Mesenteric fat pad (tissue), 1 donor: ENCODE measurements at regions not wholly inside any gene's neighbourhood (a gene's known extent, or its start where the extent isn't known, plus 50 kb on each side); places are given as distances from the start of the nearest gene placed in this dataset.
"Not testable (repeated sequence)": the region's sequence is repeated elsewhere in the genome, so short reads cannot be mapped to it uniquely, and the experiment has no call there.

ENCODE experiments used
- DNase-seq: peaks from one replicate; pipeline ENCODE4 v3.0.0-alpha.2; 2020; ENCODE audit warnings: low spot score
- donor health status: DM: yes; HTN: yes; CAD: no.

DNA sequence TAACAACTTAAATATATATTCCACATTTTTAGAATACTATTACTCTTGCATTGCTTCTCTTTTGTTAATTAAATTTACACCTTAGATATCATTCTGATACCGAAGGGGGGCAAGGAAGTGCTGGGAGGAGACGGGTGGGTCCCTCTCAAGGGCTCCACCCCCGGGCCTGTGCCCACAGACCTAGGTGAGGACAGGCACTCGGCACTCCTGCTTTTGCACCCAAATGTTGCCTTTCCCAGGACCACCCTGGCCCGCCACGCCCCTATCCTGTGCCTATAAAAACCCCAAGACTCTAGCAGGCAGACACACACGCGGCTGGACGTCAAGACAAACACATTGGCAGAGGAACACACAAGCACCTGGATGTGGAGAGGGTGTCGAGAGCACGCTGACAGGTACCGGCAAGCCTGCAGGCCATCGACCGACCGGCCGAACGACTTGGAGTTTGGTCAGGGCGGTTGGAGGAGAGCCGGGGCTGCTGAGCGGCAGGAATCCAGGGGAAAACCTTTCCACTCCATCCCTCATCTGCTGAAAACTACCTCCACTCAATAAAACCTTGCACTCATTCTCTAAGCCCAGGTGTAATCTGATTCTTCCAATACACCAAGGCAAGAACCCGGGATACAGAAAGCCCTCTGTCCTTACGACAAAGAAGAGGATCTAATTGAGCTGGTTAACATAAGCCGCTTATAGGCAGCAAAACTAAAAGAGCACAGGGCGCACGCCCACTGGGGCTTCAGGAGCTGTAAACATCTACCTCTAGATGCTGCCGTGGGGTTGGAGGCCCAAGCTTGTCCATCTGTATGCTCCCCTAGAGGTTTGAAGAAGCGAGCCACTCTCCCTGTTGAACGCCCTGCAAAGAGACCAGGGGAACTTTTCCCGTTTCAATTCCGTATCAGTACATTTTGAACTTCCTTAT, 197.4 kb upstream of the PRSS16 start:
- DNase-seq: no peak

DNA sequence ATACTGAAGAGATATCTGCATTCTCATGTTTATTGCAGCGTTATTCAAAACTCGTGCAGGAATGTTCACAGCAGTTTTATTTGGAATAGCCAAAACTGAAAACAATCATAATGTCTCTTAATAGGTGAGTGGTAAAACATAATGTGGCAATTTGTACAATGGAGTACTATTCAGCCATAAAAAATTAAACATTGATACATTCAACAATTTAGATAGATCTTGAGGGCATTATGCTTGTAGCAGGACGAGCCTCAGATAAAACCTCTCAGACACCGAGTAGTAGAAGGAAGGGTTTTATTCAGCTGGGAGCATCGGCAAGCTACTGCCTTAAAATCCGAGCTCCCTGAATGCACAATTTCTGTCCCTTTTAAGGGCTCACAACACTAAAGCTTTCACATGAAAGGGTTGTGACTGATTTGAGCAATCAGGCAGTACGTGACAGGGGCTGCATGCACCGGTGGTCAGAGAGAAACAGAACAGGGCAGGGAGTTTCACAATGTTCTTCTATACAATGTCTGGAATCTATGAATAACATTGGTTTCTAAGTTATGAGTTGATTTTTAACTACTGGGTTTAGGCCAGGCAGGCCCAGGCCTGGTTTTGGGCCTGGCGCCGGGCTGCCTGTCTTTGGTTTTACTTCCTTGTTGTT, 195.3 kb upstream of the PRSS16 start:
- not testable (repeated sequence) for DNase-seq

DNA sequence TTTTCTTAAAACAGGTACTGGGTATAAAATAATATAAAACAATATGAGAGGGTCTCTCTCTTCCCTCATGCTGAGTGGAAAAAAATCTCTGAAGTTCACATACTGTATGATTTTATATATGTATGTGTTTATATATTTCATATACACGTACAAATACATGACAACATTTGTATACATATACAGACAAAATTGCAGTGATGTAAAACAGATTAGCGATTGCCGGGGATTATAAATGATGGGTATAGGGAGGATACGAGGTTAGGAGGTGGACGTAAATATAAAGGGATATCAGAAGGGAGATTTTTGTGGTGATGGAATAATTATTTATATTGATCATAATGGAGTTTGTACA, 194.8 kb upstream of the PRSS16 start:
- no peak for DNase-seq

DNA sequence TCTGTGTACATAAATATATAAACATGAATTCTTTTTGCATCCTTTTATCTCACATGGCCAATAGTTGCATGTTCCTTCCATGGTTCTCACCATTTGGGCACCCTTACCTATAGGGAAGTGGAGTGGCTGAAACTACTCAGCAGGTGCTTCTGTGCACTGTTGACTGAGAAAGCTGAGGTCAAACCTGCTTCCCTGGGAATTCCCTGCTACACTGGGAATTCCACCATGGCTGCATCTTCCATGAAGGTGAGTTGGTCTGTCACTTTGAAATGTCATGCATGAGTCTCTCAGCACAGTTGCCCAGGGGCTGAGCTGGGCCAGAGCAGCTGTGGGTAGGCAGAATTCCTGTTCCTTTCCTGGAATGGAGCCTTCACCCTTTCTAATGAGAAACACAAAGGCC, 193.8 kb upstream of the PRSS16 start:
- no peak for DNase-seq

DNA sequence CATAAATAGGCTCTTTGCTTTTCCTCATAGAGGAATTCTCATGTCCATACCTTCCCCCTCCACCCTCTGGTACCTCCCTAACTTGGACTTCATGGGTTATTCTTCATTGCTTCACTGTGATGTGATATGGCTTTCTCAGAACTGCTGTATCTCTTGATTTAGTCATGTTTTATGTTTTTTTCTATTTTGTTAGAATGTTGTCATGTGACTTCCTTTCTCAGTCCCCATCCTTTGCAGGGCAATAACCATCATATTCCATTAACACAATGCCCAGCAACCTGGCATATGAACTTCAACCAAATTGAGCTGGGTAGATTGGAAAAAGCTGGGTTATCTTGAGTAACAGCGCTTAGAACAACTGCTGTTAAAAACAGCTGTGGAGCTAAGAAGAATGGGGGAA, 190.9 kb upstream of the PRSS16 start:
- DNase-seq: no peak

DNA sequence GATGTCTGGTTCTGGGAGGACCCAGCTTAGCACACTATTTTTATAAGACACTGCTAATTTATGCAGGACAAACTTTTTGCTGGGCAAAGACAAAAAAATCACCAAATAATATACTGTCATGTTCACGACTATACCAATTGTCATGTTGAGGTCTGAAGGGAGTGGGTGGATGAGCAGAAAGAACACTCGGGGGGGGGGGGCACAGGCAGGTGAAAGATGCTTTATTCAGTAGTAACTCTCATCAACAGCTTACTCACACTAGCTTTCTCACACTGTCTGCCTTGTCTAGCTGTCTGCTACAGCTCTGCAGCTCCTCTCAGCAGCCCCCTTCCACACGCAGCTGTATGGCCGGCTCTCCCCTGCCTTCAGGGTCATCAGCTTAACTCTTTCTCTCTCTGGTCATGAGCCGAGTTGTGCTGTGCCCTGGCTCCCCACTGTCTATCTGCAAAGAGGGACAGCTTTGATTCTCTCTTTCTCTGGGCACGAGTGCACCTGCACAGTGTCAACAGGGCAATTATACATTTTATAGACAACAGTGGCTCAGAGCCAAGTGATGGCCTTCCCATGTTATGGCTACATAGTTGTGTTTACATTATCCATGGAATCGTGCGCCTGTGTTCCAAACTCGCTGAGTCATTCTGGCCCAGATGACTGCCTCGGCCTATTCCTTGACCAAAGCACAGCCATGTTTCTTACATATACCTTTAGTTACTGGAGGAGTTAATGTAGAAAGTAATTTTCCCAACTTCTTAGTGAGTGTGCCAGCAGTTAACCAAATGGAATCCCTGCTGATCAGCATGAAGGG, 187.7 kb upstream of the PRSS16 start:
- DNase-seq: no peak

DNA sequence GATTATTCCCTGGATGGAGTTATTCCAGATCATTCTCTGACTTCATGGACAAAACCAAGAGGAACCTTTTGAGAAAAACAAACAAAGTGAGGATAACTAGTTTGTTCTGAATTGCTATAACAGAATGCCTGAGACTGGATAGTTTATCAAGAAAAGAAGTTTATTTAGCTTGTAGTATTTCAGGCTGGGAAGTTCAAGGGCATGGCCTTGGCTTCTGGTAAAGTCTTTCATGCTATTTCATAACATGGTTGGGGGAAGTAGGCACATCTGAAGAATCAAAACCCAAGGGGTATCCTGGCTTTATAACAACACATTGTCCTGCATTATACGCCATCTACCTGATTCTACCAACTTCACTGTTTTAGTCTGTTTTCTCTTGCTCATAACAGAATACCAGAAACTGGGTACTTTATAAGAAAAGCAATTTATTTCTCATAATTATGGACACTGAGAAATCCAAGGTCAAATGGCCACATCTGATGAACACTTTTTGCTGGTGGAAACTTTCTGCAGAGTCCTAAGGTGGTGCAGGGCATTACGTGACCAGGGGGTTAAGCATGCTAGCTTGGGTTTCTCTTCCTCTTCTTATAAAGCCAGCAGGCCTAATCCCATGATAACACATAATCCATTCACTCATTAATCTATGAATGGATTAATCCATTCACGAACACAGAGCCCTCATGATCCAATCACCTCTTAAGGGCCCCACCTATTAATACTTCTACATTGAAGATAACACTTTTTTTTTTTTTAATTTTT, 186.1 kb upstream of the PRSS16 start:
- no peak for DNase-seq

DNA sequence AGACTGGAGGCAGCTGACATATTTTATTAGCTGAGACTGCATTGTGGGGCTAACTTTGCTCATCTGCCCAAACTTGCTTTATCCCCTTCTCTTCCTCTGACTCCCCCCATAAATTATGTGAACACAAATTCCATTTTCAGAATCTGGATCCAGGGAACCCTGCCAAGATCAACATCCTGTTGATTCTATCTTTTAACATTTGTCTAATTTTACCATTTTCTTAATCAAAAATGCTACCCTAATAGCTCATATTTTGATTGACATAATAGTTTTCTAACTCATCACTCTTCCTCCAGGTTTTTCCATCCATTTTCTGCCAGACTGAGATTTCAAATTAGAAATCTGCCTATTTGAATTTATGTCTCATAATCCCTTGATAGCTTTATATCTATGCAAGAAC, 184.7 kb upstream of the PRSS16 start:
- DNase-seq: no peak

DNA sequence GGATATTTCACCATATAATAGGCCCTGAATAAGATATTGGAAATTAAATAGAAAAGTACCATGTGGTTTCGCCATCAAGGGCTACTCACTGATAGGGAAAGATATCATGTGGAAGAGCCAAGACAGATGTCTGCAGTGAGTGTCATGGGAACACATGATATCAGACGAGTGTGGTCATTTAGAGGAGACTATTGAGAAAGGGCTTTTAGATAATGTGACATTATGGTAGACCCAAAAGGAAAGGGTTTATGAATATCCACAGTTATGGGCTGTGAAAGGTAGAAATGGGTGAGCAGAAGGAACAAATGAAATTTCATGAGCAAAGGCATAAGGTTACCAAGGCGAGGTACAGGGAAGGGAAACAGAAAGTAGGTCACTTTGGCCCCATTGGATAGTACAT, 182.3 kb upstream of the PRSS16 start:
- no peak for DNase-seq

DNA sequence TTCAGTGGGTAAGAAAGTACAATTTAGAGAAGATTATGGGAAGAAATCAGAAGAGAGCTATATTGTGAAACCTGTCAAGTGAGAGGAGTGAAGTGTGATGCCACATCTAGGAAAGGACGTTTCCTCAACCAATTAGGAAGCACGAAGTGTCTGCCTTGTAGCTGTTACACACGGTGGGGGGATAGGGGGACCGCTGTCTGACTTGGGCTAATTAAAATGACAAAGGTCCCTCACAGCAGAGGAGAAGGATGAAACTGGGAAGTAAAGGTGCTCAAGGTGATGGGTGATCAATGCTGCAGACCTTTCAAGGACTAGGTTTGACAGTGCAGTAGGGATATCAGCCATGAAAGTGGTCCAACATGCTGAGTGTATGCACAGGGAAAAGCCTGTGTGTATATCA, 181.1 kb upstream of the PRSS16 start:
- DNase-seq: no peak

DNA sequence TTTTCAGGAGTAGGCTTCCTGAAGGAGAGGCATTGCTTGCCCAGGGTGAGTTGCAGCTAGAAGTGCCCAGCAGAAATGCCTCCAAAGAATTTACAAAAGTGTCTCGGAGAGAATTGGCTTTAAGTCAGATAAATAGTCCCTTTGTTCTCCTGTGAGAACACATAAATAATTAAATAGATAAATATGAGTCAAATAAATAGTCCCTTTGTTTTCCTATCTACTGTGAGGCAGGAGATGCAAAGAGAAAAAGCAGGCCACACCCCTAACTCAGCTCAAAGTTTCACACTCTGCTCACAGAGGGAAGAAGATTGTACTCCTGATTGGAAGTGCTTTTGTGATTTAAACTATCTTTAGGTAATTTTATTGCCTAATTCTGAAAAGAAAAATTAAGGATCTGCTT, 180.7 kb upstream of the PRSS16 start:
- no peak for DNase-seq

DNA sequence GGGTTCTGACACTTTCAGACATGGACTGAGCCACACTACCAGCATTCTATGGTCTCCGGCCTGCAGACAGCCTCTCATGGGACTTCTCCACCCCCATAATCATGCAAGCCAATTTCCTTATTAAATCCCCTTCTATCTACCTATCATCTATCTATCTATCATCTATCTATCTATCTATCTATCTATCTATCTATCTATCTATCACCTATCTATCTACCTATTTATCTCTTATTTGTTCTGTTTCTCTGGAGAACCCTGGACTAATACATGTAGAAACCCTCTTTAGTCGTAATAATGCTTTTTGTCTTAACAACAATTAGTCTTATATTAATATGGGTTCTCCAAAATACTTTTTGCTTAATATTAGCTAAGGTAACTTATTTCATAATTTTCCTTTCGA, 174.1 kb upstream of the PRSS16 start:
- DNase-seq: no peak

DNA sequence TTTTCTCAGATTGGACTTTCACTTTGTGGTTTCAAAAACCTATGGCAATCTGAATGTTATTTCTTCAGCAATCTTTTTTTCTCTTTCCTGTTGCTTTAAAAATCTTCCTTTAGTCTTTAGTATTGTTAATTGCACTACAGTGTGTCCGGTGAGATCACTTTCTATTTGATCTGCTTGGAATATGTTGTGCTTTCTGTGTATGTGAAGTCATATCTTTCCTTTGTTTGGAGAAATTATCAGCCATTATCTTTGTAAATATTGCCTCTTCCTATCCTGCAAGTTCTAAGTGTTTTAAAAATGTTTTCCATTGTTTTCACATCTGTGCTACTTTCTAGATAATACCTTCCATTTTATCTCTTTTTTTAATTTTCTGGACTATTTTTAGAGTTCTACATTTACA, 171.4 kb upstream of the PRSS16 start:
- DNase-seq: no peak

DNA sequence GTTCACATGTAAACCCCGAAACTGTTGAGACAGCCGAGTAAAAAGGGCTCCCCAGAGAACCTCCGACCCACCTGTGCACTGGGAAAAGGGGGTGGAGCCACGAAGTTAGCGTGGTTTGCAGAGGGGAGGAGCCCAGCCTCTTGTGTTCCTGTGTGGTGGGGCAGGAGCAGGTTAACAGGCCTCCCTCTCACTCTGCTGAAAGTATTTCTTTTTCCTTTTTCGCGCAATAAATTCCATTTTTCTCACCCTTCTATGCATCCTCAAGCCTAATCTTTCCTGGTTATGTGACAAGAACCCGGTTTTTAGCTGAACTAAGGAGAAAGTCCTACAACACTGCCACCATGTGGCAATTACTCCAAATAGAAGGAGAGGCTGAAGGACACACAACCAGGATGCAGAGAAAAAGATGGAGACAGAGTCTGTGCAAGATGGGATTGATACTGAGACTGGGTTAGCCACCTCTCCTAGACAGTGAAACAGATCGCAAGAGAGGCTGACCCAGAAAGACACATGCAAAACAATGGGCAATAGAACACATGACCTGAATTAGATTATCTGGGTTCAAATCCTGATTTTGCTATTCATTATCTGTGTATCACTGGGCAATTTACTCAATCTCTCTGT, 168.7 kb upstream of the PRSS16 start:
- DNase-seq: no peak

DNA sequence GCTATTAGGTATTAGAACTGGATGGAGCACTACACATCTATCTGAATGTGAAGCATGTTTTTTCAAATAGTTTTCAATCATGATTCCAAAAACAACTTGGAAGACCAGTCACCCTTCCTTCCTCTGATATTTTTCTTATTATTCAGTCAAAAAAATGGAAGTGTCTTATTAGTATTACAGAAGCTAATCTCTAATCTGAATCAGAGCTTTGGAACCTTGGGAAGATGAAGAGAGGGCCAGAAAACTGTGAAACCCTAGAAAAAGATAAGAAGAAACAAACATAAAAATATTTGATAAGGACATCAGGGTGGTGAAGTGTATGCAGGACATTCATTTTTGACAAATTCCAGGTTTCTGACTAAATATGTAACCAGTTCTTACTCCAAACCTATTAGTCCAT, 166.3 kb upstream of the PRSS16 start:
- no peak for DNase-seq

DNA sequence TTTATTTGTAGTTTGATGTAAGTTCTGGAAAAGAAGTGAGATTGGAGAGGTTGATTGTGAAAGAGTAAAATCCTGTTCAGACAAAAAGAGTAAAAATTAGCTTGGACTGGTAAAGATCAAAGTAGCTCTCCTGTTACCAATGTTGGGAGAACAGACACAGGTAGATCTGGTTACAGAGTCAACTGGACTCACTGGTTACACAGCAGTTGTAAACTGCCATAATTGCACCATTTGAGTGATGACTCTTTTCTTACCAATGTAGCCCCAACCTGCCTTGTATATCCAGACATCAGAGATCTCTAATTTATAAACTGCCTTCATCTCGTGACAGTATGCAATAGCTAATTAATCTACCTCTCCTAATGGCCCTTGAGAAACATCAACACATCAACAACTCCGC, 165.6 kb upstream of the PRSS16 start:
- DNase-seq: no peak

DNA sequence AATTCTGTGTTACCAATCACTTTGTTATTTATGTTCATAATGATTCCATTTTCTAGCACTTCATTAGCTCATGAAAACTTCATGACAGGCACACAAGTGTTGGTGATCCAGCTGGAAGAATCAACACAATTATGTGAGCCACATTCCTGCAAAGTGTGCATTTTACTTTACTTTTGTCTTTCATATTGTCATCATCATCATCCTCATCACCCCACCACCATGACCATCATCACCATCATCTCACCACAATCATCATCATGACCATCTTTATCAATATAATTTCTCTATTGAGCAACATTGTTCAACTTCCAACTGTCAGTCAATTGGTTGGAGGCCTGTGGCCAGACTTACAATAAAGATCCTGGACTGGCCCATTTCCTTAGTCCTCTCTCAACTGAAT, 159.4 kb upstream of the PRSS16 start:
- no peak for DNase-seq

DNA sequence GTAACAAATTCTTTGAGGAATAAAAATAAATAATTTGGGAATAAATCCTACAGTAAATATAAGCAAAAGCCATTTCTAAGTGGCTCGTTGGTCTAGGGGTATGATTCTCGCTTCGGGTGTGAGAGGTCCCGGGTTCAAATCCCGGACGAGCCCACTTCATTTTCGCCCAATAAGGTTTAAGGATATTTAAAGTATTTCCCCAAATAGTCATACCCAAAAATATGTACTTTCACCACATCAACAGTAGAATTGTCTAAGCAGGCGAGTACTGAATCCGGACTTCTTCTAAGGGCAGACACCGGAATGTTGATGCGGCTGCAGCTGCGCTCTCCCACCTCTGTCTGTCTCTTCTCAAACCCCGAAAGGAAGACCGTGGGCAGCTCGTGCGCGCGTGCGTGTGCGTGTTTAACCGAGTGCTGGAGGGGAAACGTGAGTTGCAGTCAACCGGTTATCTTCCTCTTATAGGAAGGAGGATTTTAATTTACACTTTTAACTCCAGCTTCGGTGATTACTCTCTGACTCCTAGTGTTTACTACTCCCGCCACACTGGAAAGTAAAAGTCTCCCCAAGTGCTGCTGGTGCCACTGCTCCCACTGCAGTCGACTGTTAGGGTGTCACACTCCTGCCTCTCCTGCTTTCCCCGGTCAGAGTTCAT, 155.7 kb upstream of the PRSS16 start:
- DNase-seq: no peak

DNA sequence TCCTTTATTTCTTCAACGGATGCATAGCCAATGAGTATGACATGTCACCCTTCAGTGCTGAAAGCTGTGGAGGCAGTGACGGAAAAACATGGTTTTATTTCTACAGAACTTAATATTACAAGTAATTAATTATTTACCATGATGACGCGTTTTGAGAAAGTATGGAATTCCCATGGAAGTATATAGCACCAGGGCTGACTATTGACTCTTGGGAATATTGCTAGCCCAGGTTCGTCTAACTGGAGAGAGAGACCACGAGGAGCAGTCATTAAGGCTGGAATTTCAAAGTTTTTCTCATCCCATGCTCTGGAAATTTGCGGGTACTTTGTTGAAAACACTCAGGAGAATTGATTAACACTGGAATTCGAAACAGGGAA, 155.2 kb upstream of the PRSS16 start:
- DNase-seq: no peak

DNA sequence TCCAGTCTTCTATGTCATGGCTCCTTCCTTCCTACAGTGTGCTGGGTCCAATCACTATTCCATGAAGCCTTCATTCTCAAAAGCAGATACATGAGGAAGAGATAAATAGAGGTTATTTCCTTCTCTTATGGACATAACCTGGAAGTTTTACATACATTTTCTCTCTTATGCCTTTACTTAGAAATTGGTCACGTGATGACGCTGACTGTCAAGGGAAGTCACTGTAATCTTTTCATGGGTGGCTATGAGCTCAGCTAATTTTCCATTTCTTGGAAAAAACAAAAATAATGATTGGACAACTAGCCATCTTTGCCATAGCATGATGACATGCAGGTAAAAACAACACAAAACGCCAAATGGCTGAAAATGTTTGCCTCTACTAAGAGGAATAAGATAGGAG, 151.6 kb upstream of the PRSS16 start:
- no peak for DNase-seq
